Body of pancreas (tissue), 4 donors: ENCODE measurements at regions not wholly inside any gene's neighbourhood (a gene's known extent, or its start where the extent isn't known, plus 50 kb on each side); places are given as distances from the start of the nearest gene placed in this dataset.

Experiments
- ATAC-seq: fragments of 150-250 bp; one replicate; pipeline ENCODE4 v1.9.1; 2016
- DNase-seq, 4 donors: peaks; one replicate each; pipeline ENCODE4 v3.0.0-alpha.2; 2019
- H3K27ac ChIP-seq, 4 donors: fragments of 200-600 bp; sonication (generic); 1 replicate in 3 of 4; 2 replicates in 1 of 4; pipeline versions ENCODE4 v1.5.1 to v1.6.1; 2016 to 2019; ENCODE audit warnings: mild to moderate bottlenecking in 1 of 4, mixed read lengths in 1 of 4, moderate library complexity in 1 of 4
- H3K27me3 ChIP-seq, 2 donors: fragments of 200-600 bp; sonication (generic); one replicate each; pipeline ENCODE4 v1.6.0; 2016; ENCODE audit warnings: mild to moderate bottlenecking in 1 of 2
- H3K36me3 ChIP-seq, 2 donors: fragments of 200-600 bp; sonication (generic); replicated peaks in 1 of 2; 2 replicates each; pipeline ENCODE4 v1.5.1; 2016; ENCODE audit warnings: low read depth in 2 of 2; ENCODE audit not compliant: insufficient read depth in 1 of 2
- H3K4me1 ChIP-seq: fragments of 200-600 bp; sonication (generic); one replicate; pipeline ENCODE4 v1.6.0; 2016
- H3K4me3 ChIP-seq, 2 donors: fragments of 200-600 bp; sonication (generic); 1 replicate in 1 of 2; 2 replicates in 1 of 2; pipeline ENCODE4 v1.5.1; 2016 to 2019
- H3K9me3 ChIP-seq, 3 donors: fragments of 200-600 bp; sonication (generic); 1 replicate in 2 of 3; 2 replicates in 1 of 3; pipeline ENCODE4 v1.5.1; 2016
- CTCF ChIP-seq, 7 experiments: fragments of 450-650 bp in 4 of 7; fragments of 200-600 bp in 3 of 7; sonication (generic) in 3 of 7; IDR thresholded peaks; one replicate each; pipeline ENCODE4 v1.5.1; 2016 to 2019; ENCODE audit warnings: antibody characterized with exemption in 7 of 7
- POLR2A ChIP-seq, 3 donors: fragments of 450-650 bp; IDR thresholded peaks; one replicate each; pipeline ENCODE4 v1.6.1; 2016; ENCODE audit warnings: antibody characterized with exemption in 3 of 3, mild to moderate bottlenecking in 2 of 3
- WGBS, 2 donors: methylation state at CpG; one replicate each; pipeline ENCODE4 v1.1.5; 2017; 5-methylcytosine and 5-hydroxymethylcytosine counted together
- intact Hi-C: fragments of 100-400 bp; cut with DNase I; formaldehyde crosslinking; loops from one replicate; pipeline ENCODE4 v1.15.1; 2023

GRCh38 chr3:194935632-194936470 is 250.2 kb downstream of the FAM43A start:
- H3K27ac ChIP-seq, result no peak overlapping the region
- 63 to 74% methylated on average over 10 of the region's 10 CpGs for WGBS, 2 donors
- no peak overlapping the region for H3K4me3 ChIP-seq
- intact Hi-C loops, result no loop called here
- no peaks in the 10 kb centered on the region for H3K36me3 ChIP-seq
- peaks cover 5% of the 10 kb centered on the region for H3K4me1 ChIP-seq
- no peak for DNase-seq
- no peaks in the 10 kb centered on the region for H3K27me3 ChIP-seq
- TF ChIP-seq CTCF (IDR thresholded peaks at IDR 0.05), result no peak
- TF ChIP-seq POLR2A (IDR thresholded peaks at IDR 0.05), result no peak
- no peaks in the 10 kb centered on the region for H3K9me3 ChIP-seq
- no peak for ATAC-seq

DNA sequence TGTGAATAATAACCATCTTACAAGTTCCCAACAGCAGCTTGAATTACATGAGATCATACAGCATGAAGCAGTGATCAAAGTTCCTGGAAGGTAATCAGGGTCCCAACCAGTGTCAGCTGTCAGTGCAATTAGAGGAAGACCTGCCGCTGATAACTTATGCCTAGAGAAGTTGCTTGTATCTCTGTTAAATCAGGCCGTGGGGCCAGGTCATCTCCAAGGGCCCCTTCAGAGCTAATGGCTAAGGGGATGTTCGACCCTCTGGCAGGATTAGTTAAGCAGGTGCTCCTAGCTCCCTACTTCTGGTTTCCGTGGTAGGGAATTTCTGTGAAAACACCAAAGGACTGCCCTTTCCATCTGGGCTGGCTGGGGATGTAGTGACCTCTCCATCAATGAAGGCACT is 251.0 kb downstream of the FAM43A start:
- no peaks in the 10 kb centered on the region for H3K36me3 ChIP-seq
- peaks cover 5% of the 10 kb centered on the region for H3K4me1 ChIP-seq
- intact Hi-C loops, result no loop called here
- WGBS, 2 donors, result 68 to 79% methylated on average over 2 to 4 of the region's 4 CpGs
- ATAC-seq (no peak), DNase-seq (no peak)
- no peak overlapping the region for H3K27ac ChIP-seq
- no peak overlapping the region for H3K4me3 ChIP-seq
- H3K9me3 ChIP-seq, result no peaks in the 10 kb centered on the region
- H3K27me3 ChIP-seq, result no peaks in the 10 kb centered on the region
- TF ChIP-seq POLR2A (IDR thresholded peaks at IDR 0.05), result no peak
- no peak for TF ChIP-seq CTCF (IDR thresholded peaks at IDR 0.05)

DNA sequence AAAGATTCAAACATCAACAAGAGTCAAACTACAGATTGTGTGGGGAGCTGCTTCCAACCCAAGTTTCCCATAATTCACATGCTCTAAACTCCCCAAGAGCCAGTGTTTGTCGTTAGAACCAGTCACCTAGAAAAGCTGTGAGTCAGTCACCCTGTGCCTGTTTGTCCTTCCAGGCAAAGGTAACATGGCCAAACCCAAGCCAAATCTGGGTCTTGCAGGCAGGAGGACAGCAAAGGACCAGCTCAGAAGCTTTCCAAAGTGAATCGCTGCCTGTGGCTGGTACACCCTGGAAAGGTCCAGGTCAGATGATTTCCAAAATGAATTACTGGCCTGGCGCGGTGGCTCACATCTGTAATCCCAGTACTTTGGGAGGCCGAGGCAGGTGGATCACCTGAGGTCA is 251.5 kb downstream of the FAM43A start:
- Histone ChIP-seq H3K4me1 (peaks cover 5% of the 10 kb centered on the region), H3K27ac (no peak overlapping the region), H3K9me3 (no peaks in the 10 kb centered on the region), H3K36me3 (no peaks in the 10 kb centered on the region), H3K27me3 (no peaks in the 10 kb centered on the region), H3K4me3 (no peak overlapping the region)
- intact Hi-C loops, result no loop called here
- WGBS, 2 donors, result 75 to 88% methylated on average over 5 of the region's 5 CpGs
- DNase-seq (no peak), ATAC-seq (no peak)
- TF ChIP-seq CTCF (IDR thresholded peaks at IDR 0.05) (no peak), POLR2A (IDR thresholded peaks at IDR 0.05) (no peak)

GRCh38 chr3:194937882-194938321 is 252.2 kb downstream of the FAM43A start:
- no peak for TF ChIP-seq CTCF (IDR thresholded peaks at IDR 0.05)
- no peak for TF ChIP-seq POLR2A (IDR thresholded peaks at IDR 0.05)
- Histone ChIP-seq H3K9me3 (no peaks in the 10 kb centered on the region), H3K27me3 (no peaks in the 10 kb centered on the region), H3K4me1 (peaks cover 5% of the 10 kb centered on the region), H3K27ac (no peak overlapping the region), H3K4me3 (no peak overlapping the region), H3K36me3 (no peaks in the 10 kb centered on the region)
- no peak for ATAC-seq
- DNase-seq, result no peak
- 84 to 85% methylated on average over 7 of the region's 7 CpGs for WGBS, 2 donors
- intact Hi-C loops, result no loop called here
